GM19468 (cell line): ENCODE measurements at regions not wholly inside any gene's neighbourhood (a gene's known extent, or its start where the extent isn't known, plus 50 kb on each side); places are given as distances from the start of the nearest gene placed in this dataset.

Source experiments
- ATAC-seq: cut with Tn5 transposase; IDR thresholded peaks from one replicate; pipeline ENCODE4 v1.9.1; 2021; ENCODE audit warnings: mild to moderate bottlenecking, moderate library complexity, moderate number of reproducible peaks; ENCODE audit not compliant: unreplicated experiment; ENCODE audit errors: extremely low read depth

DNA sequence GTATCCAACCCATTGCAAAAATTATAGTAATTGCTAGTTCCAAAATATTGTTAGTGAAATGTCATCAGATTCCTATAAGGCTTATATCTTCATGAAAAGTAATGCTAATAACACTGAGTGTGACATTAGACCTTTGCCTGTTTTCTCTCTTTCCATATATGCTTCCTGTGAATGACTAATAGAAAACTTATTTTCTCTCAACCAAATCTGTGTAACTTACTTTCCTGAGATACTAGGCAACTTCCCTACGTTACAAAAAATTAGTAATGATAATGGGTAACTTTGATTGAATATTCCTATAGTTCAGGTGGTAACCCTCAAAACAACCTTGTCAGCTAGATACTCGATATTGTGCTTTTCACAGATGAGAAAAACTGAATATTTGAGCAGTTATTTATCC lies 124.2 kb upstream of the HNRNPU start:
- ATAC-seq: no peak

DNA sequence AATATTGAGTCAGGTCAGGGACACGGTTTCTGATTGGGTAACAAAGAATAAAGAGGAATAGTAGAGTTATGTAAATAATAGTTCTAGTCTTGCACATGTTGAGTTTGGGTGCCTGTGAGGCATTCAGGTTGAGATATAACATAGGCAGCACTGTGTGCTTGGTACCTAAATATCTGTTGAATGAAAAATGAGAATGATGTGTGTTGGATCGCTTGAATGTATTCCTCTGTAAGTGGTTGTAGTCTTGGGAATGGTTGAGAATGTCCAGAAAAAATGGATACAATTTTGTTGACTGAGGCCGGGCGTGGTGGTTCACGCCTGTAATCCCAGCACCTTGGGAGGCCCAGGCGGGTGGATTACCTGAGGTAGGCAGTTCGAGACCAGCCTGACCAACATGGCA lies 116.3 kb upstream of the HNRNPU start:
- no peak for ATAC-seq

DNA sequence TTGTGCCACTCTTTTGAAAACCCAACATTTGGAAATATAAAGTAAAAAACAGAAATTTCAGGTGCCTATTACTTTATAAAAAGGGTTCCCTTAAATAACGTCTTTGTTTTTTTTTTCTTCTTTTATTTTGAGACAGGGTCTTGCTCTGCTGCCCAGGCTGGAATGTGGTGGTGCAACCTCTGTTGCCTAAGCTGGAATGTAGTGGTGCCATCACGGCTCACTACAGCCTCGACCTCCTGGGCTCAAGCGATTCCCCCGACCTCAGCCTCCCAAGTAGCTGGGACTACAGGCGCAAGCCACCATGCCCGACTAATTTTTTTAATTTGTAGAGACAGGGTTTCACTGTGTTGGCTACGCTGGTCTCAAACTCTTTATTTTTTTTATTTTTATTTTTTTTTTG lies 110.2 kb upstream of the HNRNPU start:
- ATAC-seq: no peak

DNA sequence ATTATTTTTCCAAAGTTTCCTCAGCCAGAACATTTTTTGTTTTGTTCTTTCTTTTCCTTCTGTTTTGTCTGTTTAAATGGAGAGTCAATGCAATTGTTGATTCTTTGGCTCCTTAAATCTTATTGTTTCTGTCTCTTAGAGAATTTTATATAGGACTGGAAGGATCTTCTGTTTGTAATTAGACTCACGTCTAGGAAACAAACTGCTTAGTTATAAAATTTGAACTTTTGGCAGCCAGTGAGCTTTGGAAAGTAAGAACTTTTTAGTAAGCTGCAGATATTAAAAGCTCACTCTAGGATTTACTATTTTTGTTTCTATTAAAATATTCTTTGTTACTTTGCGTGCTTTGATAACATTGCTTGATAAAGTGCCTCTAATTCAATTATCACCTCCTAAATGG lies 109.8 kb upstream of the HNRNPU start:
- no peak for ATAC-seq

DNA sequence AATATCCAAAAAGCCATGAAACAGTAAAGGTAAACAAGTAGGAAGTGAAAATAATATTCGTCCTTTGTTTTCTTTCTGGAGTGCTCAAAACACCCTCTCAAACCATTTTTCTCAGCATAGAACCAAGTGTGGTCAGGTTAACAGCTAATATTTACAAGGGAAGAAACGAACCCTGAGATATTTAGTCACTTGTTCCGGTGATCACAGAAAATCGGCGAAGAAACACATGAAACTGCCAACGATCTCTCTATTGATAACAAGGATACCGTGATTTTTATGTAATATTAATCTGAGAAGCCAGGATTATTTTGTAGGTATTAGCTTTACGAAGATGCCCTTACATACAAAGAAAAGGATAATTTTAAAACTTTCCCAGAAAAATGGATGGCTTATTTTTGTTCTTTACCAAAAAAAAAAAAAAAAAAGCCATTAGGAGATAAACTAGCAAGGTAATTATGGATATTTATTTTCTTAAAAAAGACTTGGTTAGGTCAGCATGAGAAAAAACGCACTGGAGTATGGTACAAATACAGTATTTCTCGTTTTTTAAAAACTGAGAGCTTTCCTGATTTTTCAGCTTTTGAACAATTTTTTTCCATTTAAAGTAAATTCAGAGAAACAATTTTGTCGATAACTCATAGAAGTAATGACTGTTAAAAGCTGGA lies 107.3 kb upstream of the HNRNPU start:
- ATAC-seq: no peak

DNA sequence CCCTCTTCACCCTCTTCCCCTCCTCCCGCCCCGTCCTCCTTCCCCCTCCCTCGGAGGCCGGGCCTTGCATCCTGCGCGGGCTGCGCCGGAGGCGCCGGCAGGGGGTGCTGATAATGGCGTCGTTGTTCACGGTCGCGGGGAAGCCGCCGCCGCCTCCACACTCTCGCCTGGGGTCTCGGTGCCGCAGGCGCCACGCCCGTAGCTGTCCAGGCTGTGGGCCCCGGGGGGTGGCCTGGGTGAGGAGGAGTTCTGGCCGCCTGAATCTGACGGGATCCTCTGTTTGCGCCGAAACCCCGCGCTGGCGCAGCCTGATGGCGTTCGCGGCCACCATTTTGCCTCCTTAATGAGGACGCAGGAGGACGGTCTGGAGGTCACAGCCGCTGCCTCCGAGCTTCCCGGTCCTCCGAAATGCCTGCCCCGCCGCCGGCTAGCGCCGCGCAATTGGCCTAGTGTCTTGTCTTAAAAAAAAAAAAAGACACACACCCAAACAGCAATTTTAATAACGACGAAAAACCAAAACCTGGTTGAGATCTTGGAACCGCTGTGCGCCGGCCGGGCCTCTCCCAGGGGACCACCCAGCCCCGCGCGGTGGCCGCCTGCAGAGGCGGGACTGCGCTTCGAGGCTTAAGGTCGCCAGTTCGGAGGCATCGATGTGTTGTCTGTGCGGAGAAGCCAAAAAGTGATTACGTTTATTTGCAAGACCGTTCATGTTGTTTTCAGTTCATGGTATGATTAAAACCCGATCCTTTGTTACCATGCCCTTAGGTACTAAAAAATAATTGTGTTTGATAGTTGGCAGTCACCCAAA lies 106.6 kb upstream of the HNRNPU start:
- peak; percentile 27 for ATAC-seq

DNA sequence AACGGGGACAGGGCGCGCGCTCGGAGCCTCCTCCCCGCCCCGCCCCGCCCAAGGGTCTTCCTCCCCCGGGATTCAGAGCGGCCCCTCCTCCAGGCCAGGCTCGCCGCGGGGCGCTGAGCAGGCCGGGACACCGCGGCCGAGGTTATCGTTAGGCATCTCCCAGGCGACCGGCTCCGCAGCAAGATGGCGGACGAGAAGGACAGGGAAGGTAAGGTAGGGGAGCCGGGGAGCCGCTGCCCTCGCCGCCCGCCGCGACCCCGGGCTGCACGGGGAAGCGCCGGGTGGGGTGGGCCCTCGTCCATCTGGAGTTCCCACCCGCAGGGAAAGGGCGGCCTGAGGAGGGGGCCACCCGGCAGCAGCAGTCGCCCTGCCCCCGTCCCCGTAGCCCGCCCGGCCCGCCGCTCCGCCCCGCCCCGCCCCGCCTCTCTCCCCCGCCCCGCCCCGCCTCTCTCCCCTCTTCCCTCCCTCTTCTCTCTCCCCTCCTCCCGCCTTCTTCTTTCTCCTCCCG lies 105.9 kb upstream of the HNRNPU start:
- ATAC-seq: peak; percentile 65

DNA sequence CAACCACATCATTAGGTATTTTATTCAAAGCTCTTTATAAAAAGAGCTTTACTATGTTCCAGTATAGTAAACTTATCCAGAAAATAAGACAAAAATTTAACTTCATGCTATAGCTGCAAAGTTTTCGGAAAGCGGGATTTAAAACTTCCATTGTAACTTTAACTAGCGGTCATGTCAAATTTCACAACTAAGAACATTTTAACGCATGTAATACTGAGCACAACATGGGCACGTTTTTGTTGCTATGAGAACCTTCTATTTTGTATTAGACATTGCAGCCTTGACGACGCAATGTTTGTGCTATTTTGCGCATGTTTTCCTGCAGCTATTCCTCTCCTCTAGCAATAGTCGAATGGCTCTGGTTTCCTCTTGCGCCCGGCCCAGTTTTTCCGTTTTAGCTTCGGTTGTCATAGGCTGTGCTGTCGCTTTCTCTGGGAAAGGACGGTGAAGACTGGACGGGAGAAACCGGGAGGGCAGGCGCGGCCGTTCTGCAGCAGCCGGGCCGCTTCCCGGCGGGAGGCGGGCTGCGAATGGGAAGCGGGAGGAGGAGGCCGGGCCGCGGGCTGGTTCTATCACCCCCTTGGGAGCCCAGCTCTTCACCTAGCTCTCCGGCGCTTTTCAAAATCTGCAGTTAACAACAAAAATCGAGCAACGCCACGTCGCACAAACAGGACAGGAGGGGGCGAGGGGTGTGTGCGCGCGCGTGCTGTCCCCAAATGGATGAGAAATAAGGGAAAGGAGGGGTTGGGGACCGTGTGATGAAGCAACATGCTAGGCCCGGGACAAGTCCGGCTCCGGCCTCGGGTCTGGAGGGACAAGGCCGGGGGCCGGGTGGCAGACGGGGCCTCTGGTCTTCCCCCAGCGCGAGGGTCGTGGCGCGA lies 105.3 kb upstream of the HNRNPU start:
- ATAC-seq: no peak

DNA sequence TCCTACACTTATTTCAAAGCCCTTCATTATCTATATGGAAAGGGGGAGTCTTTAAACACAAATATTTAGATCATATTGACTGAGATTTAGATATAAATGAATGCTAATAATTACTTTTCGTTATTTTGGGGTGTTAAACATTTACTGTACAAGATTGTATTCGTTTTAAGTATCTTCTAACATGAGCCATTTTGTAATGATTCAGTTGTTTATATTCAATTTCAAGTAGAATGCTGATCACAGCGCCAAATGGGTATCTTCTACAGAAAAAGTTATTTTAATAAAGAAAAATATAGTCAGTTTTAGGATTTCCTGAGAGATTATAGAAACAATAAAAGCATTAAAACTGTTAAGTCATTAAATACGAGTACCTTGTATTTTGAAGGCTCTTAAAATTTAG lies 104.5 kb upstream of the HNRNPU start:
- no peak for ATAC-seq

DNA sequence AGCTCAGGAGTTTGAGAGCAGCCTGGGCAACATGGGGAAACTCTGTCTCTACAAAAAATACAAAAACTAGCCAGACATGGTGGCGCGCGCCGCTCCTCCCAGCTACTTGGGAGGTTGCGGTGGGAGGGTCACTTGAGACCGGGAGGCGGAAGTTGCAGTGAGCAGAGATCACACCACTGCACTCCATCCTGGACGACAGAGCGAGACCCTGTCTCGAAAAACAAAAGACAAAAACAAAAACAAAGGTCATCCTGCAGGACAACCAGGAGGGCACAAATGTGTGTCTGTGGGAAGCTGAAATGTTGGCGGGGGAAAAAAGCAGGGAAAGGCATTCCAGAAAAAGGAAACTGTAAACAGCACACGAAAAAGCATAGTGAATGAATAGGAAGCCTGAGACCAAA lies 104.1 kb upstream of the HNRNPU start:
- ATAC-seq: no peak

DNA sequence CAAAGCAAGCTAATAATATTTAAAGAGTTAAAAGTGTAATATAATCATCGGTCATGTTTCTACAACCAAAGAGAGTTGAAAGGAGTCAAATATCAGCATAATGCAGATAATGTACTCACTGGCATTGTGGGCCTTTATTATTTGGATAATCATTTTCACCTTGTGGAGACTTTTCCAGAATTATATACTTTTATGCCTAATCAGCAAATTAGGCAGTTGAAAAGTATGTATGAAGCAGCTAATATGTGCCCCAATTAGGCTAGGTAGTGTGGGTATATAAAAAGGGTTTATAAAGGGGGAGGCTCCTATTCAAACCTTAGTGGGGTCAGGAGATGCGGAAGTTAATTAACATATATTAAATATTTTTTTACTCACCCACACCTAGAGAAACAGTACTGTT lies 102.8 kb upstream of the HNRNPU start:
- no peak for ATAC-seq

DNA sequence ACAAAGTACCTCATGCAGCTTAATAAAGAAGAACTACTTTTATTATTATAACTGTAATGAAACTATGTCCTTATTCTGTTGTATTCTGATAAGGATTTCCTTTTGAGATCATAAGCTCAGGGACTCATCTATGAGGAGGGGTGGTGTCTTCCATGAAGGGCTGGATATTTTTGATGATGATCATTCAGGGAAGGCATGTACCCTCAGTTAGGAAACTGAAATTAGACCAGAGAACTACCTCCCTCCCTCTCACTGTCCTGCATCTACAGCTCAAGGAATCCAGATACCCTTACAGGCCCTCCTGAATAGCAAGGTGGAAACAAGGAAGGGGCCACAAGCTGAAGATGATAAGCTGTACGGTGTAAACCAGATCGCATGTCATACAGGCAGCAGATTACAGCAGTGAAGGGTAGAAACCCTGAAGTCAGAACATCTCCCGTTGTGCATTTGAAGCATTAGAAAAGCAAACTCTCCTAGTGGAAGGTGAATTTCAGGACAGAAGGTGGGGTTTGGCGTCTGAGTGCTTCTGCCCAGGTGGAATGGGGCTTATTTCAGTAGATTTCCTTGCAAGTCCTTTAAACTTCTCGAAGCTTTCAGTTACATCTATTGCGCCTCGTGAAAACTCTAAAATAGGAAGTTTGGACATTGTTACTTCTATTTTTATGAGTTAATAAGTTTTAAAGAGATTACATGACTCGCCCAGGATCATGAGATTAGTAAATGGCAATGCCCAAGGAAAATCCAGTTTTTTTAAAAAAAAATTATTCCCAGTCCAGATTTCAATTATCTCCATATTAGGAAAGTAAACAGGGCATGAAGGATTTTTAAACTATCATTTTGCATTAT lies 101.1 kb upstream of the HNRNPU start:
- ATAC-seq: no peak

DNA sequence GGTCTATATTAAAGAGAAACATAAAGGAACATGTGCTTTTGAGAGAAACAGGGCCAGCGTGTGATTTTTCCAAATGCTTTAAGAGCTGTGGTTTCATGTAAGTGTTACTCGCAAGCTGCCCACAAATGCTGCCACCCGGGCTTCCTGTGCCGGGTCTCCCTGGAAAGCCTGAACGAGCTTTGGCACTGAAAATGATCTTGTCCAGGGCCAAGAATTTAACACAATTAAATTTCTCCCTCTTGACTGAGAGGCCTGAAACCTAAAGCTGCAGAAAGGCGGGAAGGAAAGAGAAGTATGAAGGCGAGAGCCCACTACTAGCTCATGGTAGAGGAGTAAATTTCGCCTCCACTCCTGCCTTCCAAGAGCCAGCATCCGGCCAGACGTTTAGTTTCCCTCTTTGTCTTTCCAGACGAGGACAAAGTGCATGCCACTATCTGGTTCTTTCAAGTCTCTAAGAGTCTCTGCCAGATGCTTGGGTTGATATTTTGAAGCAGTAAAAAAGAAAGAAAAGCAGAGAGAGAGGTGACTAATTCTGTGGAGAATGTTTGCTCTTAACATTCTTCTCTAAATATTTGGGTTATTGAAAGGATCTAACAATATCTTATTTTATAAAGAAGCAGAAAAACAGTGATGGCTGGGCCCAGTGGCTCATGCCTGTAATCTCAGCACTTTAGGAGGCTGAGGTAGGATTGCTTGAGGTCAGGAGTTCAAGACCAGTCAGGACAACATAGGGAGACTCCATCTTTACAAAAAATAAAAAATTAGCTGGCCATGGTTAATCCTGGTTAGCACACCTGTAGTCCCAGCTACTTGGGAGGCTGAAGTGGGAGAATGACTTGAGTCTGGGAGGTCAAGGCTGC lies 100.0 kb upstream of the HNRNPU start:
- no peak for ATAC-seq

DNA sequence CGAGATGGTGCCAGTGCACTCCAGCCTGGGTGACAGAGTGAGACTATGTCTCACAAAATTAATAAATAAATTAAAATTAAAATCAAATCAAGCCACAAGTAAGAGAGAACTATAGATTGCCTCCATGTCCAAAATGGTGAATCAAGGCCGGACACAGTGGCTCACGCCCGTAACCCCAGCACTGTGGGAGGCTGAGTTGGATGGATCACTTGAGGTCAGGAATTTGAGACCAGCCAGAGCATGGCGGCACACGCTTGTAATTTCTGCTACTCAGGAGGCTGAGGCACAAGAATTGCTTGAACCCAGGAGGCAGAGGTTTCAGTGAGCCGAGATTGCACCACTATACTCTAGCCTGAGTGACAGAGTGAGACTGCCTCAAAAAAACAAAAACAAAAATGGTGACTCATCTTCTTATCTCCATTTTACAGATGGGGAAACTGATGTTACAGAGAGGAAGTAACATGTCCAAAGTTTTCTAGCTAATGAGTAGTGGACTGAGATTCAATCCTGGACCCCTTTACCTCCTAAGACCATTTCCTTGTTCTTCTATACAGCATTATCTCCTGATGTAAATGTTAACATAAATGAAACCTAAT lies 99.0 kb upstream of the HNRNPU start:
- ATAC-seq: no peak

DNA sequence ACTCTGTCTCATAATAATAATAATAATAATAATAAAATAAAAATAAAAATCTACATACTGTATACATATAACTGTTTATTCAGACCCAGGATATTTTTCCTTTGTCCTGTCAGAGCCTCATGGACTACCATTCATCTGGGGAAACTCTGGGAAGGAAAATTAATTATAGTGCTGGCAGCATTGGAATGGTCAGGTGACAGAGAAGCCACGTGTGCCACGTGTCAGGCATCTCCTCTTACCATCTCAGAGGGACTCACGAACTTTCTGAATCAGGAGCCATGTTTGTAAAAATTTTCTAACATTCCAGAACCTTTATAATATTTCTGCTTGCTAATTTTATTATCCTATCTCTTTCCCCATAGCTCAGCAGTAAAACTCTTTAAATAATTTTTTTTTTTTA lies 97.8 kb upstream of the HNRNPU start:
- ATAC-seq: no peak

DNA sequence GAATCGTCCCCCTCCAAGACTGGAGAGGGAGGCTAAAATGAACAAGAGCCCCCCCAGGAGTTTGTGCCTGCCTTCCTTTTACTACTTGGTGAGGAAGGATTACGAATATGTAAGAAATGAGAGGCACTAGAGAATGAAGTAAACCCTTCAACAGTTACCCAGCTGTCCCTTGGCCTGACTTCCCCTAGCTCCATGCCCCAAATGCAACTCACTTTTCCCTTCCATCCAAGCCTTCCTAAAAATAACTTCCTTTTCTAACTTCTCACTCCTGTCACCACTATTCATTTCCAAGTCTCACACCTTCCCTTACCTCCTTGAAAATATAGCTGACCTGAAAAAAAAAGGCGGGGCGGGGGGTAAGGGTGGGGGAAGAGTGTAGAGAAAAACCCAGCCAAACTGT lies 96.6 kb upstream of the HNRNPU start:
- no peak for ATAC-seq

DNA sequence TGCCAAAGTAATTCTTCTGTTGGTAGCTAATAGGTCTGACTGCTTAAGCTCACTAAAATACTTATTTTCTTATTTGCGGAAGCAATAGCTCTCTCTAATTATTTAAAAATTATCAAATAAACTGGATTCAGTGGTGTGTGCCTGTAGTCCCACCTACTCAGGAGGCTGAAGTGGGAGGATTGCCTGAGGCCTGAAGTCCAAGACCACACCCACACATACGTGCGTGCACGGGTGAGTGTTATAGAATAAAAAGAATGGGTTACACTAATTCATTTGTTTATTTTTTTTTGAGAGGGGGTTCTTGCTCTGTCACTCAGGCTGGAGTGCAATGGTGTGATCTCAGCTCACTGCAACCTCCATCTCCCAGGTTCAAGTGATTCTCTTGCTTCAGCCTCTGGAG lies 94.2 kb upstream of the HNRNPU start:
- no peak for ATAC-seq

DNA sequence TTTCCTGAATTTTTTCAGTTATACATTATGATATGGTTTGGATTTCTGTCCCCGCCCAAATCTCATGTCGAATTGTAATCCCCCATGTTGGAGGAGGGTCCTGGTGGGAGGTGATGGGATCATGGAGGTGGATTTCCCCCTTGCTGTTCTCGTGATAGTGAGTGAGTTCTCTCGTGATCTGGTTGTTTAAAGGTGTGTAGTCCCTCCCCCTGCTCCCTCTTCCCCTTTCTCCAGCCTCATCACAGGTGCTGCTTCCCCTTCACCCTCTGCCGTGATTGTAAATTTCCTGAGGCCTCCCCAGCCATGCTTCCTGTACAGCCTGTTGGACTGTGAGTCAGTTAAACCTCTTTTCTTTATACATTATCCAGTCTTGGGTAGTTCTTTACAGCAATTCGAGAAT lies 93.2 kb upstream of the HNRNPU start:
- ATAC-seq: no peak

DNA sequence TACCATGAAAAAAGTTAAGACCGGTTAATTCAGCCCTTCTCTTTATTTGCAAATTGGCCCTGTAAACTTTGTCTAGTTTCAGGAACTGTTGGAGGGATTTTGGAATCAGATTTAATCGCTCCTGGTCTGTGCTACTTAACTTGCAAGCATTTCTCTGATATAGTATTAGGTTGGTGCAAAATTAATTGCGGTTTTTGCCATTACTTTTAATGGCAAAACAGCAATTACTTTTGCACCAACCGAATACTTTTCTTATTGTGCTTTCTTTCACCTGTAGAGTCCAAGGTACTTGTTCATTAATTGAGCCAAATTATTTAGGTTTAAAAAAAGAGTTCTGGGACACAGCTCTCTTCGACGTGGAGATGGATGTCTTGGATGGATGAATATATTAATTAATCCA lies 92.8 kb upstream of the HNRNPU start:
- no peak for ATAC-seq
